SH-SY5Y (cell line): ENCODE measurements at regions not wholly inside any gene's neighbourhood (a gene's known extent, or its start where the extent isn't known, plus 50 kb on each side); places are given as distances from the start of the nearest gene placed in this dataset.

Source experiments
- GATA2 ChIP-seq: IDR thresholded peaks from 2 replicates; pipeline ENCODE4 v1.6.1; 2011; ENCODE audit warnings: mild to moderate bottlenecking, low read depth, low read length
- GATA3 ChIP-seq: IDR thresholded peaks from 2 replicates; pipeline ENCODE4 v1.6.1; 2011; ENCODE audit warnings: low read depth, mild to moderate bottlenecking, low read length, moderate library complexity

GRCh38 chr2:111652038-111652437 is 232.0 kb downstream of the ANAPC1 start:
- no peak for TF ChIP-seq GATA2
- TF ChIP-seq GATA3 = no peak
